Keratinocyte (primary cell): ENCODE measurements at regions not wholly inside any gene's neighbourhood (a gene's known extent, or its start where the extent isn't known, plus 50 kb on each side); places are given as distances from the start of the nearest gene placed in this dataset.

Source experiments
- DNase-seq: peaks from one replicate; pipeline ENCODE4 v3.0.0-alpha.2; 2011; ENCODE audit warnings: low read depth, missing footprints, low spot score
- FAIRE-seq: peaks from 2 replicates; lab custom pipeline; 2011; peaks lifted over from hg19 to GRCh38; lab: Jason Lieb, UNC
- H2AFZ ChIP-seq: 2 replicates; pipeline ENCODE4 v1.6.0; 2012; ENCODE audit warnings: low read length, control low read depth, inconsistent platforms; ENCODE audit not compliant: control insufficient read depth
- H3K27ac ChIP-seq: 2 replicates; pipeline ENCODE4 v1.5.1; 2011; ENCODE audit warnings: low read length; ENCODE audit not compliant: control insufficient read depth, insufficient read depth
- H3K27me3 ChIP-seq: 3 replicates; pipeline ENCODE4 v1.6.0; 2011; ENCODE audit warnings: low read length; ENCODE audit not compliant: control insufficient read depth, insufficient read depth; ENCODE audit errors: extremely low read depth
- H3K36me3 ChIP-seq, 2 experiments: 2 replicates in 1 of 2; 3 replicates in 1 of 2; pipeline ENCODE4 v1.5.1; 2011; ENCODE audit warnings: low read length in 2 of 2, mild to moderate bottlenecking in 1 of 2; ENCODE audit not compliant: control insufficient read depth in 2 of 2, insufficient read depth in 2 of 2; ENCODE audit errors: extremely low read depth in 1 of 2
- H3K4me1 ChIP-seq: 3 replicates; pipeline ENCODE4 v1.5.1; 2011; ENCODE audit warnings: low read length; ENCODE audit not compliant: control insufficient read depth, insufficient read depth; ENCODE audit errors: extremely low read depth
- H3K4me2 ChIP-seq: 3 replicates; pipeline ENCODE4 v1.6.0; 2011; ENCODE audit warnings: low read depth, low read length; ENCODE audit not compliant: control insufficient read depth, insufficient read depth; ENCODE audit errors: extremely low read depth
- H3K4me3 ChIP-seq, 3 experiments: fragments of 200-600 bp in 1 of 3; sonication (generic) in 1 of 3; 2 replicates in 2 of 3; 3 replicates in 1 of 3; pipeline ENCODE4 v1.5.1; 2011 to 2016; ENCODE audit warnings: low read length in 3 of 3, mild to moderate bottlenecking in 3 of 3, control low read depth in 2 of 3, inconsistent platforms in 1 of 3, low read depth in 1 of 3, mixed read lengths in 1 of 3, mixed run types in 1 of 3, moderate library complexity in 1 of 3; ENCODE audit not compliant: control insufficient read depth in 2 of 3, insufficient read depth in 2 of 3; ENCODE audit errors: extremely low read depth in 1 of 3
- H3K79me2 ChIP-seq: 2 replicates; pipeline ENCODE4 v1.6.0; 2012; ENCODE audit warnings: low read length; ENCODE audit not compliant: control insufficient read depth, insufficient read depth
- H3K9ac ChIP-seq: 3 replicates; pipeline ENCODE4 v1.6.0; 2011; ENCODE audit warnings: low read length; ENCODE audit not compliant: control insufficient read depth, insufficient read depth; ENCODE audit errors: extremely low read depth
- H3K9me1 ChIP-seq: 3 replicates; pipeline ENCODE4 v1.6.0; 2011; ENCODE audit warnings: low read length; ENCODE audit not compliant: control insufficient read depth, insufficient read depth; ENCODE audit errors: extremely low read depth
- H3K9me3 ChIP-seq: 2 replicates; pipeline ENCODE4 v1.5.1; 2012; ENCODE audit warnings: low read depth, low read length; ENCODE audit not compliant: control insufficient read depth
- H4K20me1 ChIP-seq: 3 replicates; pipeline ENCODE4 v1.6.0; 2011; ENCODE audit warnings: low read length; ENCODE audit not compliant: control insufficient read depth, insufficient read depth; ENCODE audit errors: extremely low read depth
- EZH2 ChIP-seq: IDR thresholded peaks from one replicate; pipeline ENCODE4 v1.6.1; 2012; ENCODE audit warnings: inconsistent platforms, mild to moderate bottlenecking, low read length, moderate library complexity
- dilution Hi-C: fragments of 300-500 bp; cut with MboI; formaldehyde crosslinking; loops from one replicate; pipeline ENCODE4 v1.7.0; 2020; ENCODE audit warnings: low sequenced_read_pairs; ENCODE audit not compliant: extremely low pct_ligation_motif_present
- TF ChIP-seq, protein P1 (sequence below), 3 experiments: IDR thresholded peaks in 1 of 3; conservative IDR thresholded peaks in 1 of 3; optimal IDR thresholded peaks in 1 of 3; 2 replicates in 2 of 3; 3 replicates in 1 of 3; pipeline versions ENCODE3 to v1.5.1; 2011; ENCODE audit warnings: low read length in 3 of 3, mild to moderate bottlenecking in 3 of 3, moderate library complexity in 2 of 3, control low read depth in 1 of 3, inconsistent platforms in 1 of 3; ENCODE audit not compliant: insufficient read depth in 2 of 3; ENCODE audit errors: extremely low read depth in 1 of 3

DNA sequence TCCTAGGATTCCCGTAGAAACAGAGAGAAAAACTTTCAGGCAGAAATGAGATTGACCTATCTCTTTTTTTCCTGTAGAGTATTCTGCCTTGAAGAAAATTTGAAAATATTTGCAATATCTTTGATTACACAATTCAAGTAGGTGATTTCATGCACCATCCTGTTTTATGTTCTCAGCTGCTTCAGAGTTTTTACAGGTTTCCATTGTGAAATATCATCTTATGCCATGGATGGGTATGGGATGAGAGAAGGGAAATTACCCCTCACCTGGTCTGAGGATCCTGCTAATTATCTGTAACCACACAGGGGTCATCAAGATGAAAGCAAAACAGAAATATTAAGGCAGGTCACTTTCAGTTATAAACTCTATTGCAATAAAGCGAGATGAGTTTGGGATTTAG is 264.8 kb downstream of the TXNL1 start:
- H3K9me3 ChIP-seq: no peaks in the 10 kb centered on the region
- H3K36me3 ChIP-seq: no peaks in the 10 kb centered on the region
- H3K9me1 ChIP-seq: no peaks in the 10 kb centered on the region
- DNase-seq (no peak), FAIRE-seq (no peak)
- H3K4me1 ChIP-seq: no peaks in the 10 kb centered on the region
- TF ChIP-seq, protein P1, sequence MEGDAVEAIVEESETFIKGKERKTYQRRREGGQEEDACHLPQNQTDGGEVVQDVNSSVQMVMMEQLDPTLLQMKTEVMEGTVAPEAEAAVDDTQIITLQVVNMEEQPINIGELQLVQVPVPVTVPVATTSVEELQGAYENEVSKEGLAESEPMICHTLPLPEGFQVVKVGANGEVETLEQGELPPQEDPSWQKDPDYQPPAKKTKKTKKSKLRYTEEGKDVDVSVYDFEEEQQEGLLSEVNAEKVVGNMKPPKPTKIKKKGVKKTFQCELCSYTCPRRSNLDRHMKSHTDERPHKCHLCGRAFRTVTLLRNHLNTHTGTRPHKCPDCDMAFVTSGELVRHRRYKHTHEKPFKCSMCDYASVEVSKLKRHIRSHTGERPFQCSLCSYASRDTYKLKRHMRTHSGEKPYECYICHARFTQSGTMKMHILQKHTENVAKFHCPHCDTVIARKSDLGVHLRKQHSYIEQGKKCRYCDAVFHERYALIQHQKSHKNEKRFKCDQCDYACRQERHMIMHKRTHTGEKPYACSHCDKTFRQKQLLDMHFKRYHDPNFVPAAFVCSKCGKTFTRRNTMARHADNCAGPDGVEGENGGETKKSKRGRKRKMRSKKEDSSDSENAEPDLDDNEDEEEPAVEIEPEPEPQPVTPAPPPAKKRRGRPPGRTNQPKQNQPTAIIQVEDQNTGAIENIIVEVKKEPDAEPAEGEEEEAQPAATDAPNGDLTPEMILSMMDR (optimal IDR thresholded peaks at IDR 0.05 in 1 of 3, IDR thresholded peaks at IDR 0.05 in 1 of 3, conservative IDR thresholded peaks at IDR 0.05 in 1 of 3; ENCODE audit: extremely low read depth in 1 of 3, insufficient read depth in 2 of 3, low read length in 3 of 3): no peak
- no peak for TF ChIP-seq EZH2
- no peak overlapping the region for H3K27ac ChIP-seq
- H3K9ac ChIP-seq: no peak overlapping the region
- H3K79me2 ChIP-seq: no peaks in the 10 kb centered on the region
- no peaks in the 10 kb centered on the region for H4K20me1 ChIP-seq
- no peak overlapping the region for H3K4me3 ChIP-seq
- dilution Hi-C loops: no loop called here
- H2AFZ ChIP-seq: no peak overlapping the region
- no peak overlapping the region for H3K4me2 ChIP-seq
- no peaks in the 10 kb centered on the region for H3K27me3 ChIP-seq

DNA sequence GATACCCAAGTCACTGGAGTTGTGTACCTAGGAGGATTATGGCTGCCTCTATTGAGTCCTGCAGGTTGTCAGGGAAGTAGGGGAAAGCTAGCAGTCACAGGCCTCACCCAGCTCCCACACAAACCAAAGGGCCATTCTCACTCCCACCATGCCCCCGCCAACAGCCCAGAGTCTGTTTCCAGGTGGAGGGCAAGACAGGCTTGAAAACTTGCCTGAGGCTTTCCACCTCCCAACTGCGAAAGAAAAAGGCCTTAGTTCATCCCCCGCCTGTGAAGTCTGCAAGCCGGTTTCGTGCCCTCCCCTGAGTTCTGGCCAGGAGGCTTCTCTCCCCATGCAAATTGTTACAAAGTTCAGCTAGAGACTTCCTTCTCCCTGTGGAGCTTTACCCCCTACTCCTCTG is 270.3 kb downstream of the TXNL1 start:
- Histone ChIP-seq H3K36me3 (no peaks in the 10 kb centered on the region), H3K4me2 (no peak overlapping the region), H3K79me2 (no peaks in the 10 kb centered on the region), H4K20me1 (no peaks in the 10 kb centered on the region), H3K9ac (no peak overlapping the region), H3K4me3 (no peak overlapping the region), H3K27me3 (no peaks in the 10 kb centered on the region), H3K9me3 (no peaks in the 10 kb centered on the region), H3K4me1 (no peaks in the 10 kb centered on the region), H3K9me1 (no peaks in the 10 kb centered on the region), H2AFZ (no peak overlapping the region), H3K27ac (no peak overlapping the region)
- TF ChIP-seq EZH2: no peak
- TF ChIP-seq, protein P1 (optimal IDR thresholded peaks at IDR 0.05 in 1 of 3, IDR thresholded peaks at IDR 0.05 in 1 of 3, conservative IDR thresholded peaks at IDR 0.05 in 1 of 3; ENCODE audit: extremely low read depth in 1 of 3, insufficient read depth in 2 of 3, low read length in 3 of 3): no peak
- DNase-seq: no peak
- dilution Hi-C loops: no loop called here
- no peak for FAIRE-seq
